ENCODE measurements at regions not wholly inside any gene's neighbourhood (a gene's known extent, or its start where the extent isn't known, plus 50 kb on each side); places are given as distances from the start of the nearest gene placed in this dataset.

- no peaks in the 10 kb centered on the region for H3K36me3 ChIP-seq (ENCODE audit: control insufficient read depth, insufficient read depth, low read length)
- DNase-seq (ENCODE audit: low read depth) = peak; percentile 56
- no peak for FAIRE-seq
- TF ChIP-seq CTCF (IDR thresholded peaks at IDR 0.05; ENCODE audit: insufficient read depth, low read length, severe bottlenecking) = no peak
- no peak overlapping the region for H3K4me3 ChIP-seq (ENCODE audit: low read depth, low read length)
- H3K27me3 ChIP-seq (ENCODE audit: control insufficient read depth, insufficient read depth, low read length) = no peaks in the 10 kb centered on the region
These were observed 1223.2 kb upstream of the SLC10A2 start for GRCh38 chr13:104289400-104289799.

DNA sequence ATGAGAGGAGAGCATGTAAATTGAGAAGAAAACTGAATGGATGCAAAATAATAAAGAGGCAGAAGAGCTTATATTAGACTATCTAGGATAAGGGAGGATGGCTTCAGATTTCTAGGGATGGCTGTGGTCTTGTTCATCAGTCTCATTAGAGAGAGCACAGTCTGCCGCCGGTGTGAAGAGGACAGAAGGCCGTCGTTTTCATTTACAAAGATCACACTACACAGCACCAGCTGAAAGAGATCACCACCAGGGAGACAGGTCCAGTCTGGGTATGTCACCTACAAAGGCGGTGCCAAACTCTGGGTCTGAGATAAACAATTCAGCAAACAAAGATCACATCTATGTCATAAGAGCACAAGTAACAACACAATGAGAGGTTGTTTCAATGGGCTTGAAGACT, 1222.3 kb upstream of the SLC10A2 start:
- no peak for FAIRE-seq
- H3K36me3 ChIP-seq (ENCODE audit: control insufficient read depth, insufficient read depth, low read length) = no peaks in the 10 kb centered on the region
- no peak overlapping the region for H3K4me3 ChIP-seq (ENCODE audit: low read depth, low read length)

DNA sequence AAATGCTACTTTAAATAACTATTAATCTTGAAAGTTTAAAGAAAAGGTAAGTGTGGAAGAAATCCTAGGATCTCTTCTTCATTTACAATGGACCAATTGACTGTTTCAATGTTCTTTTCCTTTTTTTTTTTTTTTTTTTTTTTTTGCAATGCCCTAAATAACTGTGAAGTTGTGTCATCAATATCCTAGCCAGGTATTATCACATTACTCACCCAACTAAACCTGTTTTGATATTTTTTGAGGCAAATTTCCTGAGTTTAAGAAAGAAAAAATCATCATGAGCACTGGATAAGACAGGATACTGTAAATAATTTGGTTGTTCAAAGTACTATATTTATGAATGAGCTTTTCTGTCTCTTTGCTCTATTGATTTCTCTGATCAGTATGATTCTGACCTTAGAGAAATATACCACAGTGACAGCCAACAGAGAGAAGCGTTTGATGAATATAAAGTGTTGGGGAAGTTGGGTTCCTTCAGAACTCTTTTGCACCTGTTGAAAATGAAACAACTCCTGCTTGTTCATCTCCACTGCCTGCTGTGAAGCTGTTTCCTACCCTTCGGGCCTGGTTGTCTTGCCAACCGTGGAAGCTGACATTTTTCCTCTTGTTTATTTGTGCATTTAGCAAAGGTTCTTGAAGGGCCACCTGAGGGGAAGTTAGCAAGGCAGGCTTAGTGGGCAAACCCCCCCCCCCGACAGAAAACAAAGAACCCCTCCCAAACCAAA, 1220.5 kb upstream of the SLC10A2 start:
- DNase-seq (ENCODE audit: low read depth) = peak; percentile 54
- FAIRE-seq = no peak

More for the DNA sequence above, 1222.3 kb upstream of the SLC10A2 start:
- no peak for DNase-seq (ENCODE audit: low read depth)
- TF ChIP-seq CTCF (IDR thresholded peaks at IDR 0.05; ENCODE audit: insufficient read depth, low read length, severe bottlenecking) = no peak
- H3K27me3 ChIP-seq (ENCODE audit: control insufficient read depth, insufficient read depth, low read length) = no peaks in the 10 kb centered on the region

GRCh38 chr13:104281910-104282309, 1215.7 kb upstream of the SLC10A2 start:
- no peak for DNase-seq (ENCODE audit: low read depth)
- H3K36me3 ChIP-seq (ENCODE audit: control insufficient read depth, insufficient read depth, low read length) = no peaks in the 10 kb centered on the region
- no peak for TF ChIP-seq CTCF (IDR thresholded peaks at IDR 0.05; ENCODE audit: insufficient read depth, low read length, severe bottlenecking)
- no peak for FAIRE-seq
- H3K4me3 ChIP-seq (ENCODE audit: low read depth, low read length) = no peak overlapping the region
- no peaks in the 10 kb centered on the region for H3K27me3 ChIP-seq (ENCODE audit: control insufficient read depth, insufficient read depth, low read length)

More for the DNA sequence above, 1220.5 kb upstream of the SLC10A2 start:
- Histone ChIP-seq H3K27me3 (ENCODE audit: control insufficient read depth, insufficient read depth, low read length) (no peaks in the 10 kb centered on the region), H3K36me3 (ENCODE audit: control insufficient read depth, insufficient read depth, low read length) (no peaks in the 10 kb centered on the region), H3K4me3 (ENCODE audit: low read depth, low read length) (no peak overlapping the region)
- no peak for TF ChIP-seq CTCF (IDR thresholded peaks at IDR 0.05; ENCODE audit: insufficient read depth, low read length, severe bottlenecking)

GRCh38 chr13:104270731-104271130, 1204.5 kb upstream of the SLC10A2 start:
- no peak for DNase-seq (ENCODE audit: low read depth)
- Histone ChIP-seq H3K36me3 (ENCODE audit: control insufficient read depth, insufficient read depth, low read length) (no peaks in the 10 kb centered on the region), H3K27me3 (ENCODE audit: control insufficient read depth, insufficient read depth, low read length) (no peaks in the 10 kb centered on the region), H3K4me3 (ENCODE audit: low read depth, low read length) (no peak overlapping the region)
- TF ChIP-seq CTCF (IDR thresholded peaks at IDR 0.05; ENCODE audit: insufficient read depth, low read length, severe bottlenecking) = no peak
- no peak for FAIRE-seq
